ENCODE measurements at regions not wholly inside any gene's neighbourhood (a gene's known extent, or its start where the extent isn't known, plus 50 kb on each side); places are given as distances from the start of the nearest gene placed in this dataset.

DNA sequence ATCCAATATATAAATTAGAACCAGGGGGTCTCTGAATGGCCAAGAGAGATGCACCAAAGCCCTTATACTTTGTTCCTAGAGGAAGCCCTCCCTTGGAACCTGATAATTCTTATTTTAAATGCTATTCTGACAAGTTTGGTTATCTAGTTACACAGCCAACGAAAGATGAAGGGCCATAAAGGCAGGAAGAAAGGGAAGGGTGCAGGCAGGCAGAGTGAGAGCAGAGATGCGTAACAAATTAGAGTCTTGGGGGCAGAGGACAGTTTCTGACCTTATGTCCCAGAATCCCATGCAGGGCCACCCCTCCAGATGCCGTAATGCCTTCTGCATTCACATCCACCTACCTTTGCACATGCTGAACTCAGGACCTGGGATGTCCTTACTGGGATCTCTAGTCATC is 344.6 kb upstream of the ARID1B start:
- Histone ChIP-seq H3K4me3 (no peak overlapping the region), H3K27me3 (no peaks in the 10 kb centered on the region), H3K9me3 (no peaks in the 10 kb centered on the region), H3K27ac (no peak overlapping the region), H3K4me1 (ENCODE audit: insufficient read depth) (no peaks in the 10 kb centered on the region), H3K36me3 (no peaks in the 10 kb centered on the region)
- no peak for DNase-seq
- WGBS, 3 donors: 81 to 85% (median 83%) methylated on average over 3 of the region's 3 CpGs
- TF ChIP-seq, protein P1, sequence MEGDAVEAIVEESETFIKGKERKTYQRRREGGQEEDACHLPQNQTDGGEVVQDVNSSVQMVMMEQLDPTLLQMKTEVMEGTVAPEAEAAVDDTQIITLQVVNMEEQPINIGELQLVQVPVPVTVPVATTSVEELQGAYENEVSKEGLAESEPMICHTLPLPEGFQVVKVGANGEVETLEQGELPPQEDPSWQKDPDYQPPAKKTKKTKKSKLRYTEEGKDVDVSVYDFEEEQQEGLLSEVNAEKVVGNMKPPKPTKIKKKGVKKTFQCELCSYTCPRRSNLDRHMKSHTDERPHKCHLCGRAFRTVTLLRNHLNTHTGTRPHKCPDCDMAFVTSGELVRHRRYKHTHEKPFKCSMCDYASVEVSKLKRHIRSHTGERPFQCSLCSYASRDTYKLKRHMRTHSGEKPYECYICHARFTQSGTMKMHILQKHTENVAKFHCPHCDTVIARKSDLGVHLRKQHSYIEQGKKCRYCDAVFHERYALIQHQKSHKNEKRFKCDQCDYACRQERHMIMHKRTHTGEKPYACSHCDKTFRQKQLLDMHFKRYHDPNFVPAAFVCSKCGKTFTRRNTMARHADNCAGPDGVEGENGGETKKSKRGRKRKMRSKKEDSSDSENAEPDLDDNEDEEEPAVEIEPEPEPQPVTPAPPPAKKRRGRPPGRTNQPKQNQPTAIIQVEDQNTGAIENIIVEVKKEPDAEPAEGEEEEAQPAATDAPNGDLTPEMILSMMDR (IDR thresholded peaks at IDR 0.05): no peak
- TF ChIP-seq POLR2A (IDR thresholded peaks at IDR 0.05) (no peak), EP300 (IDR thresholded peaks at IDR 0.05) (no peak)
- intact Hi-C loops (cut with DNase I): no loop called here

DNA sequence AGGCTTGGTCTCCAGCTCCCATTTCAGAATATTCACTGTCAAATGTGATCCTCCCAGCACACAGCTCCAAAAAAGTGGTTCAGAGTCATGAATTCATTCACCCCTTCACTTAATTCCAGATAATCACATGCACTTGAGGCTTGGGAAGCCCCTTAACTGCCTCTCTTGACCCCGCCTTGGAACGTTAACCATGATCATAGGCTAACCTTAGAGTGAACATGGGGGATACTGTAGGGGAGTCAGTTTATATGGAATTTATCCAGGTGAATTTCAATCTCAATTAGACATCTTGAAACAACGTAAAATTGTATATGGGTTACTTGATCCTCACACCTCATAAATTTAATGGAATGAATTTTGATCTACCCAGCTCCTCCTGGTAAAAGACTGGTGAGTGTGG is 346.8 kb upstream of the ARID1B start:
- WGBS, 3 donors: 59 to 91% (median 77%) methylated on average over 3 of the region's 3 CpGs
- TF ChIP-seq EP300 (IDR thresholded peaks at IDR 0.05) (no peak), POLR2A (IDR thresholded peaks at IDR 0.05) (no peak)
- TF ChIP-seq, protein P1 (IDR thresholded peaks at IDR 0.05): no peak
- intact Hi-C loops (cut with DNase I): no loop called here

DNA sequence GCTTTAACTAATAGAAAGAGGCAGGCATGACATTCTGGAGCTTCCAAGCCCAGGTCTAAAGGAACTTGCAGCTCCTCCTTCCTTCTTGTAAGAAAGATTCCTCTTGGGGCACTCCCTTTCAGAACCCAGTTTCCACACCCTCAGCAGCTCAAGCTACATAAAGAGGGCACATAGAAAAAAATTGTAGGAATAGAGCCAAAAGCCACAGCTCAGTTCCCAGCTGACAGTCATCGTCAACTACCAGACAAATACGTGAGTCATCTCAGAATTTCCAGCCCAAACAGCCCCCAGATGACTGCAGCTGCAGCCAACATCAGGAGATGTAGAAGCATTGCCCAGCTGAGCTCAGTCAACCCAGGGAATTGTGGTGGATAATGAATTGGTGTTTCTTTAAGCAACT is 349.8 kb upstream of the ARID1B start:
- H3K27ac ChIP-seq: no peak overlapping the region
- WGBS, 3 donors: 22 to 32% (median 31%) methylated on average over 2 of the region's 2 CpGs
- no peaks in the 10 kb centered on the region for H3K36me3 ChIP-seq
- no peak for TF ChIP-seq POLR2A (IDR thresholded peaks at IDR 0.05)
- TF ChIP-seq EP300 (IDR thresholded peaks at IDR 0.05): no peak
- TF ChIP-seq, protein P1 (IDR thresholded peaks at IDR 0.05): no peak
- intact Hi-C loops (cut with DNase I): no loop called here
- DNase-seq: no peak
- no peaks in the 10 kb centered on the region for H3K4me1 ChIP-seq (ENCODE audit: insufficient read depth)
- no peaks in the 10 kb centered on the region for H3K27me3 ChIP-seq
- no peaks in the 10 kb centered on the region for H3K9me3 ChIP-seq
- H3K4me3 ChIP-seq: no peak overlapping the region

More for the DNA sequence above, 346.8 kb upstream of the ARID1B start:
- no peaks in the 10 kb centered on the region for H3K4me1 ChIP-seq (ENCODE audit: insufficient read depth)
- no peaks in the 10 kb centered on the region for H3K9me3 ChIP-seq
- no peak overlapping the region for H3K4me3 ChIP-seq
- DNase-seq: no peak
- H3K36me3 ChIP-seq: no peaks in the 10 kb centered on the region
- no peak overlapping the region for H3K27ac ChIP-seq
- H3K27me3 ChIP-seq: no peaks in the 10 kb centered on the region

GRCh38 chr6:156425359-156426020 is 351.7 kb upstream of the ARID1B start:
- no peak overlapping the region for H3K27ac ChIP-seq
- H3K4me3 ChIP-seq: no peak overlapping the region
- TF ChIP-seq, protein P1 (IDR thresholded peaks at IDR 0.05): no peak
- no peak for TF ChIP-seq EP300 (IDR thresholded peaks at IDR 0.05)
- no peak for TF ChIP-seq POLR2A (IDR thresholded peaks at IDR 0.05)
- no peaks in the 10 kb centered on the region for H3K27me3 ChIP-seq
- no peaks in the 10 kb centered on the region for H3K36me3 ChIP-seq
- no peaks in the 10 kb centered on the region for H3K4me1 ChIP-seq (ENCODE audit: insufficient read depth)
- DNase-seq: no peak
- 53 to 64% (median 59%) methylated on average over 6 of the region's 6 CpGs for WGBS, 3 donors
- intact Hi-C loops (cut with DNase I): no loop called here
- H3K9me3 ChIP-seq: no peaks in the 10 kb centered on the region
